HG03469 (cell line): ENCODE measurements at regions not wholly inside any gene's neighbourhood (a gene's known extent, or its start where the extent isn't known, plus 50 kb on each side); places are given as distances from the start of the nearest gene placed in this dataset.
A peak's percentile ranks its signal among the peaks of the same experiment; 100 is the strongest.

Experiments used
- ATAC-seq: cut with Tn5 transposase; IDR thresholded peaks from one replicate; pipeline ENCODE4 v1.9.1; 2021; ENCODE audit warnings: mild to moderate bottlenecking, moderate library complexity, moderate number of reproducible peaks; ENCODE audit not compliant: unreplicated experiment

DNA sequence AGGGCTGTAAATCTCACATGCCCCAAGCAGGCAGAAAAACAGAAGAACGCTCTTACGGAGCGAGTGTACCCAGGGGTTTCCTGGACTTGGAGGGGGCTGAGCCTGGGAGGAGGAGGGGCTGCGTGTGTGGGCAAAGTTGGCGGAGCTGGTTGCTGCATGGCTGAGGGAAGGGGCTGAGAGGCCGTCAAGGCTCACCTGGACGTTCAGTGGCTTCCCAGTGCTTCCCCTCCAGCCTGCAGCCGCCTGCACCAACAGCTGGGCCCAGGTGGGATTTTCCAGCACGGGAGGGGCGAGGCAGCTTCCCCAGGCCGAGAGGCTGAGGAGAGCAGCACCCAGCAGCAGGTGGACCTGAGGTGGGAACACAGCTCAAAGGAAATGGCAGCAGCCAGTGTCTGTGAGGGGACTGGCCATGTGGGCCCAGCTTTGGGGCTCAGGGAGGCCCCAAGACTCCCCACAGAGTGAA lies 70.6 kb upstream of the CTDP1 start:
- no peak for ATAC-seq

- ATAC-seq, result no peak
These were observed 69.7 kb upstream of the CTDP1 start for GRCh38 chr18:79609841-79610281.

DNA sequence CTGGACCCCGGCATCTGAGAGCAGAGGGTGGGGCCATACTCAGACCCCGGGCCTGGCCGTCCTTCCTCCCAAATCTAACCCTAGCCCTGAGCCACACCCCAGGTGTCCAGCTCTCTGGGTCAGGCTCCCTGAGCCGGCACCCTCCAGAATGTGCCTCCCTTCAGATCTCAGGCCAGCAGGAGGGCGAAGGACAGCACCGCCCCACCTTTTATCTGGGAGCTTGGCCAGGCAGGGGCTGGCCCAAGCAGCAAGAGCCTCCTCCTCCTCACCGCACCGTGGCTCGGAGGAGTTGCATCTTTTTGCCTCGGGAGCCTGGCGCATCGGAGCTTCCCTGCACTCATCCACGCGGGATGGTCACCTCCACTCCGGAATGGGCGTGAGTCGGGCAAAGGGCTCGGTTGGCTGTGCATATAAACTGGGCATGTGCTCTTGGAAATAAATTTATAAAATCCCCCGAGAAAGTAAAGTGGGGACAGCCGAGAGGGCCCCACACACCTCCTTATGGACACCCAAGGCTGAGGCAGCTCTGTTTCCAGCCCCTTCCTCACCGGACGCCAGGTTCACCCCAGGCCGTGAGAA lies 69.1 kb upstream of the CTDP1 start:
- ATAC-seq, result no peak

GRCh38 chr18:79611040-79611681 lies 68.4 kb upstream of the CTDP1 start:
- no peak for ATAC-seq

GRCh38 chr18:79612291-79613108 lies 67.1 kb upstream of the CTDP1 start:
- ATAC-seq, result no peak

DNA sequence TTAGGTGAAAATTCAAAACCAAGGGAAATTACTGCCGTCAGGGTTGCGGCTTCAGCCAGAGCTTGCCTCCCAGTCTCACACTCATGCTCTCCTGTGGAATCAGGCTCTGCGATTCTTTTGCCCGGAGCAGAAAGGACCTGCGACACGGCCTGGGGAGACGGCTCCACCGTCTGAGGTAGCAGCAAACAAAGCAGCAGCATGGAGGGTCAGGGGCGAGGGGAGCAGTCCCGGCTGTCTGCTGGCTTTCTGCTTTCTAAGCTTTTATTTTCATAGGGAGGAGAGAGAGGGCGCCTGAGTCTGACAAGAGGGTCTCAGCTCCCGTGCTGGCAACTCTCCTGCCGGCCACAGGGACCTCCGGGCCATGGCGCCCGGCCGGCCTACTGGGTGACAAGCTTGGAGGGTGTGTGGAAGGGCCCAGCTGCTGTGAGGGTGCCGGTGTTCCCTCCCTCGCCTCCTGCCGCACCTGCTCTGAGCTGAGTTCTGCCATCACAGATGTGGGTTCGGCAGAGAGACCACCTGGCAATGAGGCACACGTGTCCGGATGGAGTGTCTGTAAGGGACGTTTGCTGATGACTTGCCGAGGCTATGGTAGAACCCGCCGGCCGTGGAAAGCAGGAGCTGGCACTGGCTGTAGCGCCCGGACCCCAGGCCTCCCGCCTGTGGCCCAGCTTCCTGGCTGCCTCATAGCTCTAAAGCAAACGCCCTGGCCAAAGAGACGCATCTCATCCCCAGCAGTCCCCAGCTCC lies 66.2 kb upstream of the CTDP1 start:
- no peak for ATAC-seq

DNA sequence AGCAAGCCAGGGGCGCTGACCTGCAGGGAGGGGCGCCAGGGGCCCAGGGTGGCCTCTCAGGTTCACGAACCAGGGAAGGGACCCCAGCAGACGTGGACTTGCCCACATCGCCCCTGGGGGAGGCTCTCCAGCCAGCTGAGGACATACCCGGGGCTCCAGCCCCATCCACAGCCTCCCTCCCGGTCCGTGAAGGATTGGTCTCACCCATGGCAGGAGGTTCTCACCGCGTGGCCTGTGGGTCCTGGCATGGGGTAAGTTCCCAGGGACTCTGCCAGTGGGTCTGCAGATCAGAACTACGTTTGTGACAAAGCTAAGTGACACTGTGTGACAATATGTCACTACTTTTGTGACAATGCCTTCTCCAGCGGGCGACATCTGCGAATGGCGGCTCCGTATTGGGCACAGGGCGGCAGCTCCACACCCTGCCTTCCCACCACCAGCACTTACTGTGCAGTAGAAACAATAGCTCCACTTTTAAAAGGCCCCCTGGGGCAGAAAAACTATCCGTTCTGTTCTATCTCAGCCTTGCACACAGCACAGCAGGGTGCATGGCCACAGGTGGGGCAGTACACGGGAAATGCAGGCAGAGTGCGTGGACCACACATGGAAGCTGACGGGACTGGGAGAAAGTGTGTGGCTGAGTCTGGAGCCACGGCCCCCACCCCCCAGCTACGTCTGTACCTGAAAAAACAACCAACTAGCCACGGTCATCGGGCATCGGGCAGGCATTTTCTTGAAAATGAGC lies 65.2 kb upstream of the CTDP1 start:
- ATAC-seq, result no peak

- no peak for ATAC-seq
These were observed 64.5 kb upstream of the CTDP1 start for GRCh38 chr18:79615091-79615490.

GRCh38 chr18:79615586-79615985 lies 64.0 kb upstream of the CTDP1 start:
- no peak for ATAC-seq

GRCh38 chr18:79616651-79617510 lies 62.7 kb upstream of the CTDP1 start:
- ATAC-seq, result no peak

- ATAC-seq, result no peak
These were observed 61.8 kb upstream of the CTDP1 start for GRCh38 chr18:79617511-79618500.

GRCh38 chr18:79620576-79621165 lies 58.9 kb upstream of the CTDP1 start:
- ATAC-seq, result no peak

GRCh38 chr18:79621501-79621900 lies 58.1 kb upstream of the CTDP1 start:
- ATAC-seq, result no peak

GRCh38 chr18:79622004-79622403 lies 57.6 kb upstream of the CTDP1 start:
- ATAC-seq, result no peak

DNA sequence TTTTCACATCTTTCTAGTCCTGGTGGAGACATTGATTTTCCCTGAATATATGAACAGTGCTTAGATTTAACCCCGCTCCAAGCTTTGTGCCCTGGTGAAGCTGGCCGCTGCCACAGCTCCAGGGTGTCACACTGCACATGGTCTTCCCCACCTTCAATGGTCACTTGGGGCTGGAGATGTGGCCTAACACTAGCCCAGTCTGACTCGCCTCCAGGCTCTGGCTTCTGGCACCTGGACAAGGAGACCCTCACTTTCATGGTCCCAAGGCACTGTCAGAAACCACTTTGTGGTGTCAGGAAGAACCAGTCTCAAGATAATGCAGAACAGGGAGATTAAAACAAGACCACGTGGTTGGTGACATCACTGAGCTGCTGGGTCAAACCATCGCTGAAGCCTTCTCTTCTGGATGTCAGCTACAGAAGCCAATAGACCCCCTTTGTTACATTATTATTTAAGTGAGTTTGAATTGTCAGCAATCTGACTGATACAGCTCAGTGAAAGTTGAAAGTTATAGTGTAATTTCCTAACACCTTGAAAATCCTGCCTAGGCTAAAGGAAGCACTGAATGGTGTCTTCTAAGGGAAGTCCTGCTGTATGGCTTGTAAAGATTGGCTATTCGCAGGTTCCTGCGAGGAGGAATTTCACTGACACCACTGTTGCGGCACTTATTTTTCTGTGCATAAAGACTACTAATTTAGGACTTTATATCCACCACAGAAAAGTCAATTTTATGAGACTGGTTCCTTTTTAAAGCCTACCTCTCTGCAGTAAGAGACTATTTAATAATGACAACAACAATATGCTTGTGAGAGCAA lies 55.0 kb upstream of the CTDP1 start:
- ATAC-seq, result peak; percentile 9

GRCh38 chr18:79625195-79625923 lies 54.2 kb upstream of the CTDP1 start:
- ATAC-seq, result peak; percentile 89
